ENCODE measurements at regions not wholly inside any gene's neighbourhood (a gene's known extent, or its start where the extent isn't known, plus 50 kb on each side); places are given as distances from the start of the nearest gene placed in this dataset.

DNA sequence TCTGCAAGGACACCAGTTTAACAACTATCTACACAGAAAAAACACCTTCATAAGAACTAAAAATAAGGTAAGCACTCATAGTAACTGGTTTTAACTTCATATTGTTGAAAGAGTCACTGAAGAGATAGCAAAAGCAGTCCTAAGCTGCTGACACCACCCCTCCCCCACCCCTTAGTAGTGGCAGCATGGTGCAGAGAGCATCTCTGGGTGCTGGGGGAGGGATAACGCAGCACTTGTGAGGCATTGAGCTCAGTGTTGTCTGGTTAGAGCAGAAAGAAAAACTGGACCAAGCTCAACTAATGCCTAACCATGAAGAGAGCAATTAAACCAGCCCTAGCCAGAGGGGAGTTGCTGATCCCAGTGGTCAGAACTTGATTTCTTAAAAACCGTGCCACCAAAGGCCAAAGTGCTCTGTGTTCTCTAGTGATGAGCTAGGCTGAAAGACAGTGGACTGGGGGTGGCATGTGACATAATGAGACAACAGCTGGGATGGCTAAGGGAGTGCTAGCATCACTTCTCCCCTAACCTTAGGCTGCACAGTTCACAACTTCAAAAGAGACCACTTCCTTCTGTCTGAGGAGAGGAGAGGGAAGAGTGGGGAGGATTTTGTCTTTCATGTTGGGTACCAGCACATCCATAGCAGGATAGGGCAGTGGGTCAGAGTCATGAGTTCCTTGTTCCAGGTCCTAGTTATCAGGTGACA is 669.3 kb downstream of the PDHA2 start:
- TF ChIP-seq, protein P1, sequence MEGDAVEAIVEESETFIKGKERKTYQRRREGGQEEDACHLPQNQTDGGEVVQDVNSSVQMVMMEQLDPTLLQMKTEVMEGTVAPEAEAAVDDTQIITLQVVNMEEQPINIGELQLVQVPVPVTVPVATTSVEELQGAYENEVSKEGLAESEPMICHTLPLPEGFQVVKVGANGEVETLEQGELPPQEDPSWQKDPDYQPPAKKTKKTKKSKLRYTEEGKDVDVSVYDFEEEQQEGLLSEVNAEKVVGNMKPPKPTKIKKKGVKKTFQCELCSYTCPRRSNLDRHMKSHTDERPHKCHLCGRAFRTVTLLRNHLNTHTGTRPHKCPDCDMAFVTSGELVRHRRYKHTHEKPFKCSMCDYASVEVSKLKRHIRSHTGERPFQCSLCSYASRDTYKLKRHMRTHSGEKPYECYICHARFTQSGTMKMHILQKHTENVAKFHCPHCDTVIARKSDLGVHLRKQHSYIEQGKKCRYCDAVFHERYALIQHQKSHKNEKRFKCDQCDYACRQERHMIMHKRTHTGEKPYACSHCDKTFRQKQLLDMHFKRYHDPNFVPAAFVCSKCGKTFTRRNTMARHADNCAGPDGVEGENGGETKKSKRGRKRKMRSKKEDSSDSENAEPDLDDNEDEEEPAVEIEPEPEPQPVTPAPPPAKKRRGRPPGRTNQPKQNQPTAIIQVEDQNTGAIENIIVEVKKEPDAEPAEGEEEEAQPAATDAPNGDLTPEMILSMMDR (IDR thresholded peaks at IDR 0.05 in 2 of 3, conservative IDR thresholded peaks at IDR 0.05 in 1 of 3; ENCODE audit: control insufficient read depth in 2 of 3, extremely low read depth in 1 of 3, insufficient read depth in 1 of 3, low read depth in 3 of 3, low read length in 3 of 3) = no peak
- TF ChIP-seq CEBPB (IDR thresholded peaks at IDR 0.05; ENCODE audit: borderline replicate concordance in 1 of 2, low read depth in 2 of 2, low read length in 2 of 2) = no peak
- no peak for TF ChIP-seq IKZF1 (conservative IDR thresholded peaks at IDR 0.05)
- TF ChIP-seq, protein P2, sequence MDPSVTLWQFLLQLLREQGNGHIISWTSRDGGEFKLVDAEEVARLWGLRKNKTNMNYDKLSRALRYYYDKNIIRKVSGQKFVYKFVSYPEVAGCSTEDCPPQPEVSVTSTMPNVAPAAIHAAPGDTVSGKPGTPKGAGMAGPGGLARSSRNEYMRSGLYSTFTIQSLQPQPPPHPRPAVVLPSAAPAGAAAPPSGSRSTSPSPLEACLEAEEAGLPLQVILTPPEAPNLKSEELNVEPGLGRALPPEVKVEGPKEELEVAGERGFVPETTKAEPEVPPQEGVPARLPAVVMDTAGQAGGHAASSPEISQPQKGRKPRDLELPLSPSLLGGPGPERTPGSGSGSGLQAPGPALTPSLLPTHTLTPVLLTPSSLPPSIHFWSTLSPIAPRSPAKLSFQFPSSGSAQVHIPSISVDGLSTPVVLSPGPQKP (IDR thresholded peaks at IDR 0.05; ENCODE audit: low read depth, low read length) = no peak
- TF ChIP-seq CREB1 (IDR thresholded peaks at IDR 0.05; ENCODE audit: low read depth) = no peak
- TF ChIP-seq POLR2AphosphoS5 (IDR thresholded peaks at IDR 0.05; ENCODE audit: low read length) = no peak
- TF ChIP-seq POLR2A (IDR thresholded peaks at IDR 0.05; ENCODE audit: low read depth, low read length) = no peak
- TF ChIP-seq EZH2 (IDR thresholded peaks at IDR 0.05; ENCODE audit: borderline replicate concordance, control insufficient read depth, low read depth, low read length) = no peak

Measured in GM12878 (cell line).